ENCODE measurements at regions not wholly inside any gene's neighbourhood (a gene's known extent, or its start where the extent isn't known, plus 50 kb on each side); places are given as distances from the start of the nearest gene placed in this dataset.
"Not testable (repeated sequence)": the region's sequence is repeated elsewhere in the genome, so short reads cannot be mapped to it uniquely, and the experiment has no call there.

DNA sequence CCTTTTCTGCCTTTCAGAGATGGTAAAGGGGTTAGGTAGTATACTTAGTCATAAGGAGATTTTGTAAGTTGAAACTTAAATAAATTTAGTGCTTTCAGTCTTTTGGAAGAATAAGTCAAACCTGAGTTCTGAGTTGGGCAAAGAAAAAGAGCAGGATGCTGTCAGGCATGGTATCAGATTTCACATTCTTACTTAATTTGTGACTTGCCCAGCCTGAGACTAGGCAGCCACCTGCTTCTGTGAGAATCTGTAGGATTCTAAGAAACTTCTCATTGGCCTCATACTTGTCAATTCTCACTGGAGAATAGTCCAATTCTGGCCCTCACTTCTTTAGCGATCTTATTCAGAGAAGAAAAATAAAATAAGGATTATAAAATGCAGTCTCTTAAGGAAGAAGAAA lies 577.5 kb downstream of the DIPK2A start:
- DNase-seq = no peak

DNA sequence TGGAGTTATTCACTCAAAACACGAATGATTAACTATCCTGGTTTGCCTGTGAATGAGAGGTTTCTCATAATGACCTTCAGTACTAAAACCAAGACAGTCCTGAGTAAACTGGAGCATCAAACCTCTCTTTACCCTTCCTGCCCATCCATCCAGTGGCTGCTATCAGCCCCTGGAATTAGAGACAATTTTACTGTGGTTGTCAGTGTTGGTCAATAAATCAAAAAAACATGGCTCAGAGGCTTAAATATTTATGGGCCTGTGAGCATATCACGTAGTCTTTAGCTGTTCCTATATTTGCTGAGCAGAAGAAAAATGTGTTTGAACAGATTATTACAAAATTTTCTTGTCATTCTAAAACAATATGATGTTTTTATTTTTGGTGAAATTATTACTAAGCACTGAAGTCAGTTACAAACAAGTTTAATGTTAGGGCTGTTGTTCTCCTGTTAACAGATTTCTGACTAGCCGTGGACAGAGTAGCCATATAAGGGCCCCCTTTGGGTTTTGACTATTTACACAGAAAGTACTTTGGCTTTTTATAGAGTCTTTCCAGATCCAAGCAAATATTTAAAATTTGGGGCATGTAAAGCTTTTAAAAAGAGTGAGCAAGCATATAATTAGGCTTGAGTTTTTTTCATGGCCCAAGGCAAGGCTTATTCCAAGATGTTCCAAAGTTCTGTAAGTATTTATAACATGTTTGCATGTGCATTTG lies 580.9 kb downstream of the DIPK2A start:
- DNase-seq = no peak

DNA sequence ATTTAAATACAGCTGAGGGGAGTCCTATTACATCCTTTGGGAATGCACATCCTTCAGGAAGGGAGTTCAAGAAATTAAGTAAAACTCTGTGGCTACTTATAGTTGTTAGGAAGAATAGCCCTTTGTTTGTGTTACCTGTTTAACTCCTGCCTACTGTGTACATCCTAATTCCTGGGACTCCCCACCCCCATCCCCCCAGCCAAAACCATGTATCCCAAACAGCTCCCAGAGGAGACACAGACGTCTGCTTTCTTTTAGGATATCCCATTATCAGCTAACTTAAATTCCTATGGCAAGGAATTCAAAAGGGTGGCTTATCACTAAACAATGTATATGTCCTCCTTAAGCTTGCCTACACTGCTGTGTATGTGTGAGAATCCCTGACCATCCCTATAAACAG lies 581.7 kb downstream of the DIPK2A start:
- no peak for DNase-seq

DNA sequence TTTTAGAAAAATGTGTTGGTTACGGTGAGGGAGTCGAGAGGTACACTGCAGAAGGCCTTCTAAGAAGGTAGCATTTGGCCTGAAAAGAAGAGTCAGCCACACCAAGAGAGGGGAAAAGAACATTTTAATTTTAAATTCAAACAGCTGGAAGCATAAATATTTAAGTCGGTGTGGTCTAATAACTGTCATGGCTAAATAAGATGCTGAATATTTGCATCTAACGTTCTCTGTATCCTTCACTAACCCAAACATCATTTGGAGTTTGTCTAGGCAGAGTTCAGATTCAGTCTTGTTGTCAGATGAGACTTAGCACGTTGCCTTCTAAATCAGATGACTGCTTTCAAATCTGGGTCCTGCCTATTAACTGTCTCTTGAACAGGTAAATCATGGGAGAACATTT lies 583.3 kb downstream of the DIPK2A start:
- no peak for DNase-seq

DNA sequence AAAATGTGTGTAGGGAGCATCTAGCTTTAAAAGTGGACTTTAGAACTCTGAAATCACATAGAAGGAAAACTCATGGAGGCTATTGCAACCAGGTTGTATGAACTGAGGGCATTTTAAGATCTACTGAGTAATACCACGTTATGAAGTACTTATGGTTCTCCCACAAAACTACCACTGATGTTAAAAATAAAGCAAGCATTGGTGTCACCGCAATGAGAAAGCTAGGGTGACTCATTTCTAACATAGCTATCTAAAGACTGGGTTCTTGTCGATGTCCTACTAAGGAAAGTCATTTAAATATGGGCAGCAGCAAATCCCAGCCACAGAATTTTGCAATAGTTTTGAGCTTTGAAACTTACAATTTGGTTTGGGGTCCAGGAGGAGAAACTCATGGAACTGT lies 584.8 kb downstream of the DIPK2A start:
- no peak for DNase-seq

DNA sequence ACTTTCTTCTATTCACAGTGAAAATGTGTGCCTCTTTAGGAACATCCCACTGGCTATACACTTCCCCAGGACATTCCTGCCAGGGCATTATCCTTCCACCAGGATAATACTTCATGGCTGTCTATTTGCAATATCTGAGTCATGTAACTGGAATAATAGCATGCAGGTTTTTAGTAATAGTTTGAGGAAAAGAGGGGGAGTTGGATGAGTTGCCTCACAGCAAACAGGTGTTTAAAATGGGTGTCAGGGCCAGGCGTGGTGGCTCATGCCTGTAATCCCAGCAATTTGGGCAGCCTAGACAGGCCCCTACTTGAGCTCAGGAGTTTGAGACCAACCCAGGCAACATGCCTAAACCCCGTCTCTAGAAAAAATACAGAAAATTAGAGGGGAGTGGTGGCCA lies 585.9 kb downstream of the DIPK2A start:
- DNase-seq = no peak

DNA sequence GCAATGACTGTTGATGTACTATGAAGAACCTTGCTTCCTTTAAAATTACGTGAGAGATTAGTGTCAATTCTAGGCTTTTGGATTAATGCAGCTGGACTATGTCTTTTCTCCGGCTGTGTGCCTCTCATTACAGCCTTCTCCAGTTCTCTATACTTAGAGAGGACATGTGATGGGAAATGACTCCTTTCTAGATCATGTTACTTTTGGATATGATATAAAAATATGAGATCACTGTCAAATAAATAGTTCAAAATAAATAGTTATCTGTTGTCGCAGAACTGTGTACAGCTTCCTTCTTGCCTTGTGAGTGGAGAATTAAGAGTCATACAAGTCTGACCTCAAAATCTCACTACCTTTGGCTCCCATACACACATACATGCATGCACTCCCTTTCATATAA lies 592.4 kb downstream of the DIPK2A start:
- no peak for DNase-seq

DNA sequence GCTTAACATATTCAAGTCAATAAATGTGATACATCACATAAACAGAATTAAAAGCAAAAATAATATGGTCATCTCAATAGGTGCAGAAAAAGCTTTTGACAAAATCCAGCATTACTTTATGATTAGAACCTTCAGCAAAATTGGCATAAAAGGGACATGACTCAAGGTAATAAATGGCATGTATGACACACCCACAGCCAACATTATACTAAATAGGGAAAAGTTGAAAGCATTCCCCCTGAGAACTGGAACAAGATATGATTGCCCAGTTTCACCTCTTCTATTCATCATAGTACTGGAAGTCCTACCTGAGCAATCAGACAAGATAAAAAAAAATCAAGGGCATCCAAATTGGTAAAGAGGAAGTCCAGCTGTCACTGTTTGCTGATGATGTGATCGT lies 594.7 kb downstream of the DIPK2A start:
- DNase-seq = no peak

DNA sequence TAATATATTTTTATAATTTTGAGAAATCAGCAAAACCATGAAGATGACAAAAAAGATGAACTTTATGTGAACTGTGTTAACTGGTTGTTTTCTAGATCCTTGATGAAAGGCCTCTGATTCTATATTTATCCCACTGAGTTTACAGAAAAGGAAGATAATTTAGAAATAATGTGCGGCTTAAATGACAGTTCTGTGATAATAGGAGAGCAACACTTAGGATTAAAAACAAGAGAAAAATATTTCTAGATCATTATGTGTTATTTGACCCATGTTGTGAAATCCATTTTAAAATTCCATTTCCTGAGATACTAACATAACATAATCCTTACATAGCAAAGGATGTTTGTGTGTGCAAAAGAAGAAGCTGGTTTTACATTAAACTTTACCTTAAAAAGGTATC lies 598.0 kb downstream of the DIPK2A start:
- no peak for DNase-seq

DNA sequence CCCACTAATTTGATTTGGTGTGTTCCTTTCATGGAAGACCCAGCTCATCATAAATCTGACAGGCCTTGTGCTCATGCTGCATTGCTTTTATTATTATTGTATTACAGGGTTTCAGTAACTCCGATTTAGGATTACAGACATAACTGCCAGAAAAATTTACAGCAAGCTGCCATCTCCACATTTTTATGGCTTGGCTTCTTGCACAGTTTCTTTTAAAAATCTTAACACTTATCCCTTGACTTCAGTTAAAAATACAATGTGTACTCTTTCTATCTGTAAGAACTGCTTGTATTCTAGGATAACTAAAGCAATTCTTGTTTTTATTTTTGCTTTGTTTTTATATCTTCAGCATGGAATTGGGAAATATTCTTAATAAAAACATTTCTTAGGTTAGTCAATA lies 612.2 kb downstream of the DIPK2A start:
- no peak for DNase-seq

DNA sequence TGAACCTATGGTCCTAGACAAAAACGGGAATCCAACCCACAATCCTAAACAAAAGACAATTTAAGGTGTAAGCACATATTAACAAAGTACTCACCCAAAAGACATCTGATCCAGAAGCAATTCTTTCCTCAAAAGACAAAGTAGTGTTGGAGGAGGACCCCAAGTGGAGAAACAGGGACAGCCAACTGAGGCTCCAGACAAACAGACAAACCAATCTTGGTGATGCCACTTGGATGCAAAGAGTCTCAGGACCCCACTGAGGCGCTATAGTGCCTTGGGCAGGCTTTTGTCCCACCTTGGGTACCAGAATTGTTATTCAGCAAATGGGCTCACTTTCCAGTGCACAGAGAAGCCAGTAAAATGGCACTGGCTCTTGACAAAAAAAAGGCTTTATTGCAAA lies 613.8 kb downstream of the DIPK2A start:
- no peak for DNase-seq

DNA sequence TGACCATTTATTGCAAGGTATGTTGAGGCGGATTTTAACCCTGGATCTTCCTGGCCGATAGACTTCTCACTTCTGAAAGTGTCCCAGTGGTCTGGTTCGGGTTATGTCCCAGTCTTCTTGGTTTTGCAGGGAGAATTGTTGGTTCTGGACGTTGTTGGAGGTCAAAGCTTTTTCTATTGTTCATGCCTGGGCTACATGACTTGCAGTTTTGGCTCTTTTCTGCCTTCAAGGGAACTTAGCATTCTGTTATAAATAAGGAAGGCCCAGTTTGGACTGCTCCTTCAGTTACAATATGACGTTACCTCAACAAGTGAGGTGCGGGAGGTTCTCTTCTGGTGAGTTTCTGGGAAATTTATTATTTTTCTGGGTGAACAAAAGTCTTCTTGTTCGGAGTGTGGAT lies 614.3 kb downstream of the DIPK2A start:
- DNase-seq = peak in 1 of 2 experiments; percentile 52

DNA sequence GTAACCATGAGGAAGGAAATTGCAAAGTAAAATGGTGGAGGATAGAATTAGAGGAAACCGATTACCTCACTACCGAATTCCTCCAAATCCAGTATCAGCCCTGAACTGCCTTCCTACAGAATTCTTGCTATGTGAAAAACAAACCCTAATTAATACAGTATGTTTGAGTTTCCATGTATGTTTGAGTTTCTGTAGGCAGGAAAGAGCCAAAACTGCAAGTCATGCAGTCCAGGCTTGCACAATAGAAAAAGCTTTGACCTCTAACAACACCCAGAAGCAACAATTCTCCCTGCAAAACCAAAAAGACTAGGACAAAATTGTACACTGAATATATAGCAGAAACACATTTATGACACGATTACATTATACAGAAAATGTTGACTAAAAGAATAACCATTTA lies 614.8 kb downstream of the DIPK2A start:
- peak; percentile 53 to 74 for DNase-seq

DNA sequence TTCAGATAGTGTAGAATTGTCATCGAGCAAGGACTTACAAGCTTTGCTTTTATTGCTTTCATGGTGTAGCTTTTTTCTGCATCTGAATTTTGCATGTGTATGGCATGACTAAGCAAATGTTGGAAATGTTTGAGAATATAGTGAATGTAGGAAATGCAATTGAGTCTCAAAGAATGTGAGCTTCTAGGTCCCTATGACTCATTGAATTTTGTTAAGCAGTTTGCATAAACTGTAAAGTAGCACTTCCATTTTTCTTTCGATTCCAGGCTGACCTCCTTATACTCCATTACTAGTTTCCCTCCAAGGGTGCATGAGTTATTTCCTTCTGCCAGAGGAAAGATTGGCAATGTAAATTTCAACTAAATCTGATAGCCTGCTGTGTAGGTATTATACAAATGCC lies 619.2 kb downstream of the DIPK2A start:
- peak; percentile 26 to 34 for DNase-seq

DNA sequence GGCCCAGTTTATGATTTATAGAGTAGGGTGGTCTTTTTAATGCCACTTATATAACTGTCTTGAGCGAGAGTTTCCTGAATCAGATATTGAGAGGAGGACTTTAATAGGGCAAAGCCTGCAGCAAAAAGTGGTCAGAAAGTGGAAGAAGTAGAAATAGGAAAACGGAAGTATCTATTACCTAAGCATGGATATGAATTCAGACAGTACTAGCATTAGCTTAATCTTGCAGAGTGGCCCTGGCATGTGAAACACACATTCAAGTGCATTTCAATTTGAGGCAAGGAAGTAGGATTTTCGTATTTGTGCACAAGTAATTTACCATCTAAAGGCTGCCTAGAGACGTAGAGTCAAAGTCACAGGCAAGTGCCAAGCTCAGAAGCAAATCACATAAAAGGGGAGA lies 622.3 kb downstream of the DIPK2A start:
- peak in 1 of 2 experiments; percentile 16 for DNase-seq

DNA sequence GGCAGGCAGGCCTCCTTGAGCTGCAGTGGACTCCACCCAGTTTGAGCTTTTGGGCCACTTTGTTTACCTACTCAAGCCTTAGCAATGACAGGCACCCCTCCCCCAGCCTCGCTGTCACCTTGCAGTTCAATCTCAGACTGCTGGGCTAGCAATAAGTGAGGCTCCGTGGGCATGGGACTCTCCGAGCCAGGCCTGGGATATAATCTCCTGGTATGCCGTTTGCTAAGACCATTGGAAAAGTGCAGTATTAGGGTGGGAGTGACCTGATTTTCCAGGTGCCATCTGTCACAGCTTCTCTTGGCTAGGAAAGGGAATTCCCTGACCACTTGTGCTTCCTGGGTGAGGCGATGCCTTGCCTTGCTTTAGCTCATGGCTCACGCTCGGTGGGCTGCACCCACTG lies 648.6 kb downstream of the DIPK2A start:
- DNase-seq = not testable (repeated sequence)

DNA sequence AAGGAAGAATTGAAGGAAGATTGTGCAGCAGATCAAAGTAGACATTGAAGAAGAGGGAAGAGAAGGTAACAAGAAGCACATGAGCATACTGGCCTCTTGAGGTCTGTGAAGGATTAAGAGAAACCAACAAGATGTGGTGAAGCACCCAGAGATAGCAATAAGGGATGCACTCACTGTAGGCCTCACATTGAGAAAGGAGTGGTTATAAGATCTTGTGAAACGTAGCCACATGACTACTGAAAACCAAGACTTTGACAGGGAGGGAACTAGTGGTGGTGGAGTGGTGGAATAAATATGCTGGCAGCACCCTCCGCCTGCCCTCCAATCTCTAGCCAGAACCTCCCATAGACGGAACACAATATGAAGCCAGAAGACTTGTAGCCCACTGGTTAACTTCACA lies 651.2 kb downstream of the DIPK2A start:
- DNase-seq = peak; percentile 29 to 52

DNA sequence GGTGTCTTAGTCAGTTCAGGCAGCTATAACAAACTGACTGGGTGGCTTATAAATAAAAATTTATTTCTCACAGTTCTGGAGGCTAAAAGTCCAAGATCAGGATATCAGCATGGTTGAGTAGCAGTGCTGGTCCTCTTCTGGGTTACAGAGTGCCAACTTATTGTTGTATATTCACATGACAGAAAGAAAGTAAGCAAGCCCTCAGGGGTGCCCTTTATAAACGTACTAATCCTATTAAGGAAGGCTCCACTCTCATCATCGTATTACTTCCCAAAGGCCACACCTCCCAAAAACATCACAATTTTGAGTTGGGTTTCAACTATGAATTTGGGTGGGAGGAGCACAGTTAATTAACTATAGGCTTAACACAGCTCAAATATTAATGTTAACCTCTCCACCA lies 653.0 kb downstream of the DIPK2A start:
- no peak for DNase-seq

DNA sequence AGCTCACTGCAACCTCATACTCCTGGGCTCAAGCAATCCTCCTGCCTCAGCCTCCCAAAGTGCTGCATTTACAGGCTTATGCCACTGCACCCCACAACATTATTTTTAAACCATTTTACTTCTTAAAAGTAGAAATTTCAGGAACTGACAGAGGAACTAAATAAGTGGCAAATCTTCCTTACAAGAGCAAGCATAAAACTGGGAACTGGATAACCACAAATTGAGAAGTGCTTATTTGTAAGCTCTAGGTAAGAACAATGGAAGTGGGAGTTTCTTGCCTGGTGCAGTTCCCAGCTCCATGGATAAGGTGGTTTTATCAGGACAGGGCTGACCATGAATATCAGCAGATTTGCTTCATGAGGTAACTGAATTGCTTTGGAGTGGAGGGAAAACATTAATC lies 655.2 kb downstream of the DIPK2A start:
- DNase-seq = peak; percentile 16 to 22

DNA sequence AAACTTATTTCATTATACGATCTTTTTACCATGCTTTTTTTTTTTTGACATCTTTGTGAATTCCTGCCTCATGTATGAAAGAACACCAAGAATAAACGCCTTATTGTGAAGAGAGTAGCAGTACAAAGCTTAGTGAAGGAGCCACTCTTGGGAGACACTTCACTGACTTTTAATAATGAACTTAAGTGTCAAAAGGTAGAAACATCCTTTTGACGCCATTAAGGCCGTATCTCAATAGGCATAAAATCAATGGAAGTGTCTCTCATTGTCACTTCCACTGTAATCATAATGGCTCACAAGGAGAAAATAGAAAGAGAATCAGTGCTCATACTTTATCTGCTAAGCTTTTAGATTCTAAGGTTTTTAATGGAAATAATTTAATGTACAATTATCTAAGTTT lies 657.8 kb downstream of the DIPK2A start:
- DNase-seq = no peak

DNA sequence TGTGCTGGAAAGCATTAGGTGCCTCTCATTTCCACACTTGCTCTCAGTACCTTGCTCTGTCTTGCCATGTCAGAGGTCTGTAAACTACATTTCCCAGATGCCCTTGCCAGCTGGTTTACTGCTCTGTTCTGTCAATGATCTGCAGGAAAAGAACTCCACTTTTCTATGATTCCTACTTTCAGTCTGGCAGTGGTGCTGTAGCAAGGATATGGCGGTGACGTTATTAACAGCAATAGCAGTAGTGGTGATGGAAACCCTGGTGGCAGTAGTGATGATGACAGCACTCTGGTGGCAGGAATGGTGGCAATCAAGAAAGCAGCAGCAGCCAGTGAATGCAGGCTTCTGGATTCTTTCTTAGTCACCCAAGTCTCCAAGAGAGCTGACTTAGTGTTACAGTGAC lies 665.2 kb downstream of the DIPK2A start:
- DNase-seq = peak in 1 of 2 experiments; percentile 10

DNA sequence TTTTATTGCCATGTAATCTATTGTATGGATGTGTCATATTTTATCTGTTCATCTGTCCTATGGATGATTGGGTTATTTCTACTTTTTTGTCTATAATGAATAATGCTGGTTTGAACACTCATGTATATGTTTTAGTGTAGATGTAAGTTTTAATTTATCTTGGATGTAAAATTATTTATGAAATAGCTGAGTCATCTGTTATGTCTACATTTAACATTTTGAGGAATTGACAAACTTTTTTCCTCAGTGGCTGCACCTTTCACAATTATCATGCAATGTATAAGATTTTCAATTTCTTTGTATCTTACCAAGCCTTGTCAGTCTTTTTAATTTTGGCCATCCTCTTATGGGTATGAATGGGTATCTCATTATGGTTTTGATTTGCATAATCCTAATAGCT lies 666.4 kb downstream of the DIPK2A start:
- DNase-seq = no peak

DNA sequence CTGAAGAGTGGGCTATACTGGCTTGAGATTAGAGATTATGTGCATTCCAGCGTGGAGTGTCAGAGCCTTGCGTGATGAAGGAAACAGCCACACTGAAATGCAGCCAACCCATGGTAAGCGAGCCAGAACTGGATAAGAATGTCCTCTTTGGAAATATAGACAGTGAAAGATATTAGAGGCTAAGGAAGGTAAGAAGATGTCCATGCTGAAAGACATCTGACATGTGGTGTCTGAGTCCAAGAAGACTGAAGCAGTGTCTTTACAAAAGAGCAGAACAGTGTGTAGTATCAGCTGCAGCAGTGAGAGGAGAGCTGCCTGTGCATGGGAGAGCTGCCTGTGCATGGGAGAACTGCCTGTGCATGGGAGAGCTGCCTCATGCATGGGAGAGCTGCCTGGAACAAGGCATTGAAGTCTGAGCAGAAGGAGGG lies 672.2 kb downstream of the DIPK2A start:
- DNase-seq = no peak

DNA sequence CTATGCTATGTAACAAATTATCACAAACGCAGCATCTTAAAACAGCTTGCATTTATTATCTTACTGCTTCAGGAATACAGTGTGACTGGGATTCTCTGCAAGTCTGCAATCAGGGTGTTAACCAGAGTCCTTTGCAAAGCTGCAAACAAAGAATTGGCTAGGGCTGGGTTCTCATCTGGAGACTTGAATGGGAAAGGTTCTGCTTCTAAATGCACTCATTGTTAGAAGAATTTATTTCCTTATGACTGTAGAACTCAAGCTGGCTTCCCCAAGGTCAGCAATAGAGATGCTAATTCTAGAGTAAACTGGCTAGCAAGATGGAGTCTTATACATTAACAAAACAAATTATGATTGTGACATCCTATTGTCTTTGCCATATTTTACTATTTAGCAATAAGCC lies 673.7 kb downstream of the DIPK2A start:
- no peak for DNase-seq

DNA sequence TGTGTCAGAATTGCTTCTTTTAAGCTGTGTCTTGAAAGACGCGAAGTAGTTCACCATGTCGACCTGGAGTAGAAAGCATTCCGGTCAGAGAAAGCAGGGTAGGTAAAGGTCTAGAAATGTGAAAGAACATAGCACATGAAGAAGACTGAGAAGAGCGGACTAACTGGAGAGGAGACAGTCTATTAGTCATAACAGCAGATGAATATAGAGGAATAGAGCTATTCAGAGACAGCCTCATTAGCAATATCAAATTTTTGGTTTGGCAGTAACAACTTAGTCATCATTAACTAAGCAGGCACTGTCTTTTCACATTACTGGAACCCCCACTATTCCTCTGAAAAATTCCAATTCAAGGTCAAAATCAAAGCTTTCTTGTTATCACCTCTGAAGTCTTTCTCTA lies 678.8 kb downstream of the DIPK2A start:
- DNase-seq = no peak

DNA sequence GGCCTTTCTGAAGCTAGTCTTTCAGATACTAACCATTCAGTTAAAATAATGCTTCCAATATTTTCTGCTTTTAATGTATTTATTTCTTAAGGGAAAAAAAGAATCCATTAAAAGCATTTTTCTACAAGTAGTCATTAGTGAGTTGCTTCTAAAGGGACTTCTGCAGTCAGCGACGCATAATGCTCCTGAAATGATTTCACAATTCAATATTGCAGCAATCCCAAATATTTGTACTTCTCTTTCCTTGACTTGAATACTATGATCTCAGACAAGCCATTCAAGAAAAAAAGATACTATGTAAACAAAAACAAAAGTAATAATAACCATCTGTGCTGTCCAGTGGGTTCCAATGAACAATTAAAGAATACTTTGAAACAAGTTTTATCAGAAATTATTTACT lies 681.0 kb downstream of the DIPK2A start:
- DNase-seq = peak; percentile 26

All from AML-193 (cell line).